Globus pallidus (tissue), 1 donor: ENCODE measurements at regions not wholly inside any gene's neighbourhood (a gene's known extent, or its start where the extent isn't known, plus 50 kb on each side); places are given as distances from the start of the nearest gene placed in this dataset.
"Not testable (repeated sequence)": the region's sequence is repeated elsewhere in the genome, so short reads cannot be mapped to it uniquely, and the experiment has no call there.

ENCODE experiments used
- DNase-seq: peaks from one replicate; pipeline ENCODE4 v3.0.0-alpha.2; 2015; ENCODE audit warnings: low spot score

GRCh38 chr4:17436047-17436749 lies 75.7 kb downstream of the QDPR start:
- not testable (repeated sequence) for DNase-seq

- no peak for DNase-seq
Measured at GRCh38 chr4:17433827-17434226, 78.1 kb downstream of the QDPR start.

- DNase-seq, result no peak
Measured at GRCh38 chr4:17427991-17428390, 83.9 kb downstream of the QDPR start.

GRCh38 chr4:17426222-17426621 lies 85.7 kb downstream of the QDPR start:
- DNase-seq, result no peak

GRCh38 chr4:17418010-17418409 lies 93.9 kb downstream of the QDPR start:
- DNase-seq, result no peak

- no peak for DNase-seq
Measured at GRCh38 chr4:17414392-17414791, 97.5 kb downstream of the QDPR start.

- DNase-seq, result no peak
Measured at GRCh38 chr4:17400686-17401085, 111.2 kb downstream of the QDPR start.

- DNase-seq, result no peak
Measured at GRCh38 chr4:17398805-17399204, 113.1 kb downstream of the QDPR start.

GRCh38 chr4:17398035-17398434 lies 113.9 kb downstream of the QDPR start:
- no peak for DNase-seq

GRCh38 chr4:17397611-17398010 lies 114.3 kb downstream of the QDPR start:
- no peak for DNase-seq

- DNase-seq, result peak; percentile 39
Measured at GRCh38 chr4:17385403-17385802, 126.5 kb downstream of the QDPR start.

- DNase-seq, result no peak
Measured at GRCh38 chr4:17380347-17380746, 131.5 kb downstream of the QDPR start.

- DNase-seq, result no peak
Measured at GRCh38 chr4:17376205-17376604, 135.7 kb downstream of the QDPR start.

- DNase-seq, result no peak
Measured at GRCh38 chr4:17373666-17374065, 138.2 kb downstream of the QDPR start.

GRCh38 chr4:17370818-17371217 lies 141.1 kb downstream of the QDPR start:
- no peak for DNase-seq

GRCh38 chr4:17368408-17368807 lies 143.5 kb downstream of the QDPR start:
- DNase-seq, result no peak

GRCh38 chr4:17367201-17367600 lies 144.7 kb downstream of the QDPR start:
- DNase-seq, result no peak

- no peak for DNase-seq
Measured at GRCh38 chr4:17366496-17366895, 145.4 kb downstream of the QDPR start.

- DNase-seq, result no peak
Measured at GRCh38 chr4:17362430-17362829, 149.5 kb downstream of the QDPR start.

GRCh38 chr4:17358241-17358640 lies 153.6 kb downstream of the QDPR start:
- DNase-seq, result no peak

GRCh38 chr4:17356926-17357325 lies 155.0 kb downstream of the QDPR start:
- no peak for DNase-seq

GRCh38 chr4:17352357-17352756 lies 159.5 kb downstream of the QDPR start:
- no peak for DNase-seq

- DNase-seq, result peak; percentile 26
Measured at GRCh38 chr4:17347445-17347844, 164.4 kb downstream of the QDPR start.

- no peak for DNase-seq
Measured at GRCh38 chr4:17339376-17339775, 172.5 kb downstream of the QDPR start.
